Osteocyte (in vitro differentiated cells): ENCODE measurements at regions not wholly inside any gene's neighbourhood (a gene's known extent, or its start where the extent isn't known, plus 50 kb on each side); places are given as distances from the start of the nearest gene placed in this dataset.

Source experiments
- DNase-seq: peaks from one replicate; pipeline ENCODE4 v3.0.0; 2021; ENCODE audit warnings: mixed read lengths; ENCODE audit not compliant: unreplicated experiment; ENCODE audit errors: extremely low spot score
- H3K27ac Mint-ChIP-seq: one replicate; pipeline ENCODE4 v1.8.0; 2021; ENCODE audit warnings: mild to moderate bottlenecking, mixed read lengths; ENCODE audit not compliant: unreplicated experiment
- H3K27me3 Mint-ChIP-seq: one replicate; pipeline ENCODE4 v1.8.0; 2021; ENCODE audit warnings: mixed read lengths; ENCODE audit not compliant: unreplicated experiment
- H3K36me3 Mint-ChIP-seq: one replicate; pipeline ENCODE4 v1.8.0; 2021; ENCODE audit warnings: mixed read lengths; ENCODE audit not compliant: unreplicated experiment
- H3K4me1 Mint-ChIP-seq: one replicate; pipeline ENCODE4 v1.8.0; 2021; ENCODE audit warnings: mixed read lengths; ENCODE audit not compliant: unreplicated experiment
- H3K4me3 Mint-ChIP-seq: one replicate; pipeline ENCODE4 v1.8.0; 2021; ENCODE audit warnings: mild to moderate bottlenecking, moderate library complexity, mixed read lengths; ENCODE audit not compliant: unreplicated experiment
- H3K9me3 Mint-ChIP-seq: one replicate; pipeline ENCODE4 v1.8.0; 2021; ENCODE audit warnings: mixed read lengths; ENCODE audit not compliant: unreplicated experiment
- TF ChIP-seq, protein P1 (sequence below): fragments of 200-600 bp; sonication (generic); IDR thresholded peaks from 2 replicates; pipeline ENCODE4 v1.5.0; 2021; ENCODE audit warnings: antibody characterized with exemption, mild to moderate bottlenecking, moderate library complexity

DNA sequence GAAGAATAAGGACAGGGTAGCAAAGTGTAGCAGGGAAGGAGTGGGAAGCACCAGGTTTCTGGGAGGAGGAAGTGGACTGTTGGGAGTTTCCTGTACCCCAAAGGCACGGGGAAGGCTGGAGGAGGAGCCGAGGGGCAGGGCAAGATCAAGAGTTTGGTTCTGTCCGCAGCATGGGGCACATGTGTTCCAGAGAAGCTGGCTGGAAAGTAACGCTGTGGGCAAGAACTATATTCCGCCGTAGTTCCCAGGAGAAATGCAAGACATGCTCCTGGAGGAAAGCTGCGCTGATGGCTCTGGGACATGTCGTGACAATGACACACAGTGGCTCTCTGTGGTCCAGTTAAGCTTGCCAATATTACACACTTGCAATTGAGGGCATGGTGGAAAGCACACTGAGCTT lies 51.7 kb upstream of the KPNA3 start:
- Mint-ChIP-seq H3K4me3 (no peak overlapping the region), H3K27ac (no peak overlapping the region), H3K27me3 (peaks cover 2% of the 10 kb centered on the region), H3K9me3 (no peaks in the 10 kb centered on the region), H3K4me1 (no peaks in the 10 kb centered on the region), H3K36me3 (no peaks in the 10 kb centered on the region)
- TF ChIP-seq, protein P1, sequence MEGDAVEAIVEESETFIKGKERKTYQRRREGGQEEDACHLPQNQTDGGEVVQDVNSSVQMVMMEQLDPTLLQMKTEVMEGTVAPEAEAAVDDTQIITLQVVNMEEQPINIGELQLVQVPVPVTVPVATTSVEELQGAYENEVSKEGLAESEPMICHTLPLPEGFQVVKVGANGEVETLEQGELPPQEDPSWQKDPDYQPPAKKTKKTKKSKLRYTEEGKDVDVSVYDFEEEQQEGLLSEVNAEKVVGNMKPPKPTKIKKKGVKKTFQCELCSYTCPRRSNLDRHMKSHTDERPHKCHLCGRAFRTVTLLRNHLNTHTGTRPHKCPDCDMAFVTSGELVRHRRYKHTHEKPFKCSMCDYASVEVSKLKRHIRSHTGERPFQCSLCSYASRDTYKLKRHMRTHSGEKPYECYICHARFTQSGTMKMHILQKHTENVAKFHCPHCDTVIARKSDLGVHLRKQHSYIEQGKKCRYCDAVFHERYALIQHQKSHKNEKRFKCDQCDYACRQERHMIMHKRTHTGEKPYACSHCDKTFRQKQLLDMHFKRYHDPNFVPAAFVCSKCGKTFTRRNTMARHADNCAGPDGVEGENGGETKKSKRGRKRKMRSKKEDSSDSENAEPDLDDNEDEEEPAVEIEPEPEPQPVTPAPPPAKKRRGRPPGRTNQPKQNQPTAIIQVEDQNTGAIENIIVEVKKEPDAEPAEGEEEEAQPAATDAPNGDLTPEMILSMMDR: no peak
- DNase-seq: no peak
